Vagina (tissue), 2 donors: ENCODE measurements at regions not wholly inside any gene's neighbourhood (a gene's known extent, or its start where the extent isn't known, plus 50 kb on each side); places are given as distances from the start of the nearest gene placed in this dataset.

Experiments
- DNase-seq, 2 donors: peaks; one replicate each; pipeline ENCODE4 v3.0.0-alpha.2; 2017; ENCODE audit errors: extremely low spot score in 2 of 2
- H3K27ac ChIP-seq: fragments of 200-600 bp; sonication (generic); one replicate; pipeline ENCODE4 v1.5.1; 2019
- H3K27me3 ChIP-seq: fragments of 200-600 bp; sonication (generic); one replicate; pipeline ENCODE4 v1.5.1; 2019
- H3K36me3 ChIP-seq, 2 donors: fragments of 200-600 bp; sonication (generic); one replicate each; pipeline ENCODE4 v1.5.1; 2017 to 2019
- H3K4me1 ChIP-seq: fragments of 200-600 bp; sonication (generic); one replicate; pipeline ENCODE4 v1.5.1; 2019
- H3K4me3 ChIP-seq, 2 donors: fragments of 200-600 bp; sonication (generic); 1 replicate in 1 of 2; 2 replicates in 1 of 2; pipeline ENCODE4 v1.5.1; 2016 to 2019
- H3K9me3 ChIP-seq: fragments of 200-600 bp; sonication (generic); one replicate; pipeline ENCODE4 v1.5.1; 2019
- POLR2A ChIP-seq, 2 donors: fragments of 450-650 bp; IDR thresholded peaks; one replicate each; pipeline ENCODE4 v1.6.1; 2017; ENCODE audit warnings: antibody characterized with exemption in 2 of 2, mild to moderate bottlenecking in 2 of 2, moderate library complexity in 2 of 2
- POLR2AphosphoS5 ChIP-seq, 2 donors: sonication (generic); formaldehyde crosslinking; IDR thresholded peaks; one replicate each; pipeline ENCODE4 v1.9.0; 2017; ENCODE audit warnings: antibody characterized with exemption in 2 of 2, mild to moderate bottlenecking in 2 of 2, low read depth in 1 of 2; ENCODE audit not compliant: insufficient read depth in 1 of 2
- intact Hi-C: fragments of 100-400 bp; cut with DNase I; formaldehyde crosslinking; loops from one replicate; pipeline ENCODE4 v1.15.1; 2023
- TF ChIP-seq, protein P1 (sequence below), 3 experiments: fragments of 450-650 bp in 2 of 3; fragments of 200-600 bp in 1 of 3; sonication (generic) in 1 of 3; IDR thresholded peaks; one replicate each; pipeline ENCODE4 v1.5.1; 2017 to 2019; ENCODE audit warnings: antibody characterized with exemption in 3 of 3, mild to moderate bottlenecking in 2 of 3, moderate library complexity in 2 of 3

DNA sequence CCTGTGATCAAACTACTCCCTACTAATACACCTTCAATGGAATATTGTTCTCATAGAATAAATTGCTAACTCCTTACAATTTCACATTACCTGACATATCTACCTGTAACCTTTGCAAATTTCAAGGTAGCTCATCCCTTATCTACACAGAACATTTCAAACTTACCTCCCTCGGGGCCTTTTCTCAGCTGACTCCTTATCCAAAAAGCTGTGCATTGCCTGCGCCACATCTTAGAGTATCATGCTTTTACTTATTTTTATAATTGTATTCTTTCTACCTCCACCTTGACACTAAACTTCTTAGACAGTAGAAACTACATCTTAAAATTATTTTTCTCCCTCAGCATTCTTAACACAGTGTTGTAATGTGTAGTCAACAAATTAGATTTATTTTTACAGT lies 198.5 kb downstream of the FBXO8 start:
- intact Hi-C loops, result no loop called here
- DNase-seq, result no peak

DNA sequence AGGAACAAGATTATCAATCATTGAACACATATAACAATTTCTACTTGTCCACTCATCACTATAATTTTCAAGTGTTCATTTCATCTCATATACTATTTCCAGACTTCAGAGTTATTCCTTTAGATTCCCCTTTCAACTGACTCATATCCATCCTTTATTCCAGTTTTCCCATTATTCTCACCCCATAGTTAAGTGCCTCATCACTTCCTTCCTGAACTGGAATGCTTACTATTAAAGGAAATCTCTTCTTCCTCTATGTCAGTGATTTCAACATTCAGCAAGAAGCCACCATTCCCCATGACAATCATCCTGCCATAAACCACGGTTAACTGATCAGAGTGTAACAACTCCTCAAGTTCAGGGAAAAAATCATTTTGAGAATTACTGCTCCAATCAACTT lies 198.9 kb downstream of the FBXO8 start:
- Histone ChIP-seq H3K4me1 (no peaks in the 10 kb centered on the region), H3K27me3 (no peaks in the 10 kb centered on the region), H3K9me3 (no peaks in the 10 kb centered on the region), H3K27ac (no peak overlapping the region), H3K36me3 (no peaks in the 10 kb centered on the region), H3K4me3 (no peak overlapping the region)
- intact Hi-C loops, result no loop called here
- TF ChIP-seq POLR2A (IDR thresholded peaks at IDR 0.05), result no peak
- no peak for TF ChIP-seq POLR2AphosphoS5 (IDR thresholded peaks at IDR 0.05; ENCODE audit: insufficient read depth in 1 of 2, low read depth in 1 of 2)
- TF ChIP-seq, protein P1, sequence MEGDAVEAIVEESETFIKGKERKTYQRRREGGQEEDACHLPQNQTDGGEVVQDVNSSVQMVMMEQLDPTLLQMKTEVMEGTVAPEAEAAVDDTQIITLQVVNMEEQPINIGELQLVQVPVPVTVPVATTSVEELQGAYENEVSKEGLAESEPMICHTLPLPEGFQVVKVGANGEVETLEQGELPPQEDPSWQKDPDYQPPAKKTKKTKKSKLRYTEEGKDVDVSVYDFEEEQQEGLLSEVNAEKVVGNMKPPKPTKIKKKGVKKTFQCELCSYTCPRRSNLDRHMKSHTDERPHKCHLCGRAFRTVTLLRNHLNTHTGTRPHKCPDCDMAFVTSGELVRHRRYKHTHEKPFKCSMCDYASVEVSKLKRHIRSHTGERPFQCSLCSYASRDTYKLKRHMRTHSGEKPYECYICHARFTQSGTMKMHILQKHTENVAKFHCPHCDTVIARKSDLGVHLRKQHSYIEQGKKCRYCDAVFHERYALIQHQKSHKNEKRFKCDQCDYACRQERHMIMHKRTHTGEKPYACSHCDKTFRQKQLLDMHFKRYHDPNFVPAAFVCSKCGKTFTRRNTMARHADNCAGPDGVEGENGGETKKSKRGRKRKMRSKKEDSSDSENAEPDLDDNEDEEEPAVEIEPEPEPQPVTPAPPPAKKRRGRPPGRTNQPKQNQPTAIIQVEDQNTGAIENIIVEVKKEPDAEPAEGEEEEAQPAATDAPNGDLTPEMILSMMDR (IDR thresholded peaks at IDR 0.05), result no peak
- DNase-seq, result no peak

More for the DNA sequence above, 198.5 kb downstream of the FBXO8 start:
- Histone ChIP-seq H3K36me3 (no peaks in the 10 kb centered on the region), H3K27ac (no peak overlapping the region), H3K9me3 (no peaks in the 10 kb centered on the region), H3K4me3 (no peak overlapping the region), H3K4me1 (no peaks in the 10 kb centered on the region), H3K27me3 (no peaks in the 10 kb centered on the region)
- no peak for TF ChIP-seq POLR2AphosphoS5 (IDR thresholded peaks at IDR 0.05; ENCODE audit: insufficient read depth in 1 of 2, low read depth in 1 of 2)

DNA sequence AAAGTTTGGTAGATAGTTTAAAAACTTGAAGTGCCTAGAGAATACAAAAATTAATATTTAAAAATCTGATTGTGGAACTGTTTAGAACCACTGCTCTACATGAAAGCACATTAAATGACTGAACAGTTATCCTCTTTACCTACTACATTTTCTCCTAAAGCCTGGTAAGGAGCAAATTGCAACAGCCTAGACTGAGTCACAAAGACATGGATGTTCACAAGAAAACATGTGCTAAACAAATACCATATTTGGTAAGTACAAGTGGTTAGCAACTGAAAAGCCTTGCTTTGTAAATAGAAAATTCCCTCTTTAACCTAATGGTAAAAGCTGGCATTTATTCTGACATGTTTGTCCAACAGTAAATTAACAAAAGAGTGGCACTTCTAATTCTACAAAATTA lies 203.1 kb downstream of the FBXO8 start:
- intact Hi-C loops, result no loop called here
- no peak overlapping the region for H3K27ac ChIP-seq

DNA sequence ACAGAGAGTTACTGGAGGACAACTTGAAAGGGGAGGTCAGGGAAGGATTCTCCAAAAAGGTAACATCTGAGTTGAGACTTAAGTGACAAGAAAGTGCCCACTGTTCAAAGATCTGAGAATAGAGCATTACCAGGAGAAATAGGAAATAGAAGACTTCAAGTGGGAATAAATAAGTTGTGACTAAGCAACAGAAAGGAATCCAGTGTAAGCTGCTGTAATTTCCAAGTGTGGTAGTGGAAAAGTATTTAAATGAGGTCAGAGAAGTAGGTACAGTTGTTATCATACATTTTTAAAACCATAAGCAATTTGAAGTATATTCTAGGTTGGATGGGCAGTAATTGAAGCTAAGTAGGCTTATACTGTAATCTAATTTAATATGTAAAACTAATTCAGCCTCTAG lies 211.9 kb downstream of the FBXO8 start:
- no peaks in the 10 kb centered on the region for H3K27me3 ChIP-seq
- H3K4me3 ChIP-seq, result no peak overlapping the region
- H3K9me3 ChIP-seq, result no peaks in the 10 kb centered on the region
- DNase-seq, result no peak
- H3K27ac ChIP-seq, result no peak overlapping the region
- TF ChIP-seq, protein P1 (IDR thresholded peaks at IDR 0.05), result no peak
- TF ChIP-seq POLR2AphosphoS5 (IDR thresholded peaks at IDR 0.05; ENCODE audit: insufficient read depth in 1 of 2, low read depth in 1 of 2) (no peak), POLR2A (IDR thresholded peaks at IDR 0.05) (no peak)
- intact Hi-C loops, result no loop called here
- H3K4me1 ChIP-seq, result no peaks in the 10 kb centered on the region
- no peaks in the 10 kb centered on the region for H3K36me3 ChIP-seq

More for the DNA sequence above, 203.1 kb downstream of the FBXO8 start:
- DNase-seq, result no peak
- Histone ChIP-seq H3K4me1 (no peaks in the 10 kb centered on the region), H3K4me3 (no peak overlapping the region), H3K36me3 (no peaks in the 10 kb centered on the region), H3K27me3 (no peaks in the 10 kb centered on the region), H3K9me3 (no peaks in the 10 kb centered on the region)
- TF ChIP-seq POLR2AphosphoS5 (IDR thresholded peaks at IDR 0.05; ENCODE audit: insufficient read depth in 1 of 2, low read depth in 1 of 2) (no peak), POLR2A (IDR thresholded peaks at IDR 0.05) (no peak)
- TF ChIP-seq, protein P1 (IDR thresholded peaks at IDR 0.05), result no peak

DNA sequence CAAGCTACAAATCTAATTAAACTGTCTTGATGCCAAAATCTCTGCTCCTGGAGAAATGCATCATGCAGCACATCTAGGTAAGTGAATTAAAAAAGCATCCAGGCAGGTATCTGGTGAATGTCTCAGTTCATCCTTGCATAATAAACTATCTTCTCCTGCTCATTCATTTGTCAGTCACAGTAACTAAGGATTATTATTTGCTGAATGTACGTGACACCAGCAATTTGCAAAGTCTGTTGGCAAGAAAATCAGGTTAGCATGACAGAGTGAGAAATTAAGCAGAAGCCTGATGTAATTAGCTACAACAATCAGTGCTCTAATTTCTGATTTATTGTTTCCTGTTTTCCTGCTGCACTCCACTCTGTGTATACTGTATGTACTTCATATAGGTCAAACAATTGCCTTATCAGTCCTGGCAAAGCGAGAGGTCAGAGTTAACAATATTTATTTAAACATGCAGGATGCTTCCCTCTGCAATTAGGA lies 213.6 kb downstream of the FBXO8 start:
- no peak for DNase-seq
- intact Hi-C loops, result no loop called here
- no peaks in the 10 kb centered on the region for H3K4me1 ChIP-seq
- H3K9me3 ChIP-seq, result no peaks in the 10 kb centered on the region
- H3K36me3 ChIP-seq, result no peaks in the 10 kb centered on the region
- TF ChIP-seq, protein P1 (IDR thresholded peaks at IDR 0.05), result no peak
- TF ChIP-seq POLR2A (IDR thresholded peaks at IDR 0.05) (no peak), POLR2AphosphoS5 (IDR thresholded peaks at IDR 0.05; ENCODE audit: insufficient read depth in 1 of 2, low read depth in 1 of 2) (no peak)
- H3K27me3 ChIP-seq, result no peaks in the 10 kb centered on the region
- H3K4me3 ChIP-seq, result no peak overlapping the region
- H3K27ac ChIP-seq, result no peak overlapping the region
